Hepatocyte (in vitro differentiated cells): ENCODE measurements at regions not wholly inside any gene's neighbourhood (a gene's known extent, or its start where the extent isn't known, plus 50 kb on each side); places are given as distances from the start of the nearest gene placed in this dataset.

Experiments
- DNase-seq: peaks from one replicate; pipeline ENCODE4 v3.0.0-alpha.2; 2016; ENCODE audit warnings: low spot score
- H2AFZ ChIP-seq: fragments of 200-600 bp; sonication (generic); 2 replicates; pipeline ENCODE4 v1.6.0; 2016; ENCODE audit warnings: antibody characterized with exemption, mild to moderate bottlenecking
- H3K27ac ChIP-seq: fragments of 200-600 bp; sonication (generic); 2 replicates; pipeline ENCODE4 v1.5.1; 2016; ENCODE audit warnings: mild to moderate bottlenecking
- H3K27me3 ChIP-seq: fragments of 200-600 bp; sonication (generic); 2 replicates; pipeline ENCODE4 v1.6.1; 2016
- H3K36me3 ChIP-seq: fragments of 200-600 bp; sonication (generic); replicated peaks from 2 replicates; pipeline ENCODE4 v1.5.1; 2016; ENCODE audit warnings: low read depth; ENCODE audit not compliant: insufficient read depth
- H3K4me1 ChIP-seq: fragments of 200-600 bp; sonication (generic); 2 replicates; pipeline ENCODE4 v1.5.1; 2016; ENCODE audit warnings: mild to moderate bottlenecking, moderate library complexity; ENCODE audit not compliant: insufficient read depth
- H3K4me2 ChIP-seq: fragments of 200-600 bp; sonication (generic); 2 replicates; pipeline ENCODE4 v1.6.0; 2016
- H3K4me3 ChIP-seq: fragments of 200-600 bp; sonication (generic); 2 replicates; pipeline ENCODE4 v1.5.1; 2016; ENCODE audit warnings: mild to moderate bottlenecking
- H3K79me2 ChIP-seq: fragments of 200-600 bp; sonication (generic); 2 replicates; pipeline ENCODE4 v1.6.0; 2017; ENCODE audit warnings: mild to moderate bottlenecking
- H3K9me2 ChIP-seq: fragments of 200-600 bp; sonication (generic); replicated peaks from 2 replicates; pipeline ENCODE4 v1.6.0; 2017; ENCODE audit warnings: mild to moderate bottlenecking; ENCODE audit not compliant: insufficient read depth
- H3K9me3 ChIP-seq: fragments of 200-600 bp; sonication (generic); 2 replicates; pipeline ENCODE4 v1.5.1; 2016; ENCODE audit warnings: low read depth, mild to moderate bottlenecking
- H4K20me1 ChIP-seq: fragments of 200-600 bp; sonication (generic); 2 replicates; pipeline ENCODE4 v1.6.0; 2016; ENCODE audit warnings: mild to moderate bottlenecking; ENCODE audit not compliant: insufficient read depth, poor library complexity, severe bottlenecking
- CTCF ChIP-seq: fragments of 200-600 bp; sonication (generic); IDR thresholded peaks from 2 replicates; pipeline ENCODE4 v1.5.1; 2016; ENCODE audit warnings: antibody characterized with exemption, mild to moderate bottlenecking; ENCODE audit not compliant: poor library complexity
- EZH2 ChIP-seq: fragments of 200-600 bp; sonication (generic); IDR thresholded peaks from 2 replicates; pipeline ENCODE4 v1.6.1; 2016; ENCODE audit warnings: antibody characterized with exemption, mild to moderate bottlenecking, borderline replicate concordance
- EZH2phosphoT487 ChIP-seq: fragments of 200-600 bp; sonication (generic); IDR thresholded peaks from one replicate; pipeline ENCODE4 v1.6.1; 2018; ENCODE audit warnings: antibody characterized with exemption, mild to moderate bottlenecking, low read depth, moderate library complexity; ENCODE audit not compliant: unreplicated experiment, severe bottlenecking
- WGBS: methylation state at CpG from one replicate; pipeline ENCODE4 v1.1.6; 2016; ENCODE audit warnings: low lambda C conversion rate; ENCODE audit errors: missing lambda C conversion rate; 5-methylcytosine and 5-hydroxymethylcytosine counted together

DNA sequence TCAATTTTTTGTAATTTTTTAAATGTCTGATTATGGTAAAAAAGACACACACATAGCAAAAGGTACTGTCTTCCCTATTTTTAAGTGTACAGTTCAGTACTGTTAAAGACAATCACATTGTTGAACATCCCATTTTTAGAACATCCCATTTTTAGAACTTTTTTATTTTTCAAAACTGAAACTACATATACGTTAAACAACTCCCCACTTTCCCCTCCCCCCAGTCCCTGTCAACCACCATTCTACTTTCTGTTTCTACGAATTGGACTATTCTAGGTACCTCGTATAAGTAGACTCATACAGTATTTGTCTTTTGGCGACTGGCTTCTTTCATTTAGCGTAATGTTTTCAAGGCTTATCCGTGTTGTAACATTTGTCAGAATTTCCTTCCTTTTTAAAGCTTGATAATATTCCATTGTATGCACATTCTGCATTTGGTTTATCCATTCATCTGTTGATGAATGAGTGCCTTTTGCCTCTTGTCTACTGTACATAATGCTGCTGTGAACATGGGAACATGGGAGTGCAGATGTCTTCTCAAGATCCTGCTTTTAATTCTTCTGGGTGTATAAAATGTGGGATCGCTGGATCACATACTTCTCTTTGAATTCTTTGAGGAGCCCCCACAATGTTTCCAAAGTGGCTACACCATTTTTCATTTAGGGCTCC is 154.0 kb downstream of the PIK3R1 start:
- DNase-seq, result no peak
- H3K36me3 ChIP-seq, result no peaks in the 10 kb centered on the region
- no peaks in the 10 kb centered on the region for H3K79me2 ChIP-seq
- no peak overlapping the region for H3K4me3 ChIP-seq
- no peak for TF ChIP-seq EZH2phosphoT487
- TF ChIP-seq CTCF, result no peak
- TF ChIP-seq EZH2, result no peak
- H3K9me2 ChIP-seq, result no peaks in the 10 kb centered on the region
- 91% methylated on average over 7 of the region's 7 CpGs for WGBS
- no peaks in the 10 kb centered on the region for H3K9me3 ChIP-seq
- H2AFZ ChIP-seq, result no peak overlapping the region
- H3K4me1 ChIP-seq, result no peaks in the 10 kb centered on the region
- no peak overlapping the region for H3K27ac ChIP-seq
- H3K4me2 ChIP-seq, result no peak overlapping the region
- H3K27me3 ChIP-seq, result no peaks in the 10 kb centered on the region
- no peaks in the 10 kb centered on the region for H4K20me1 ChIP-seq

GRCh38 chr5:68370196-68370595 is 154.6 kb downstream of the PIK3R1 start:
- TF ChIP-seq CTCF (no peak), EZH2phosphoT487 (no peak), EZH2 (no peak)
- no peaks in the 10 kb centered on the region for H4K20me1 ChIP-seq
- H2AFZ ChIP-seq, result no peak overlapping the region
- 100% methylated on average over 2 of the region's 2 CpGs for WGBS
- H3K27ac ChIP-seq, result no peak overlapping the region
- no peak overlapping the region for H3K4me3 ChIP-seq
- H3K4me2 ChIP-seq, result no peak overlapping the region
- no peaks in the 10 kb centered on the region for H3K36me3 ChIP-seq
- H3K9me2 ChIP-seq, result no peaks in the 10 kb centered on the region
- H3K79me2 ChIP-seq, result no peaks in the 10 kb centered on the region
- no peak for DNase-seq
- no peaks in the 10 kb centered on the region for H3K9me3 ChIP-seq
- H3K4me1 ChIP-seq, result no peaks in the 10 kb centered on the region
- H3K27me3 ChIP-seq, result no peaks in the 10 kb centered on the region

DNA sequence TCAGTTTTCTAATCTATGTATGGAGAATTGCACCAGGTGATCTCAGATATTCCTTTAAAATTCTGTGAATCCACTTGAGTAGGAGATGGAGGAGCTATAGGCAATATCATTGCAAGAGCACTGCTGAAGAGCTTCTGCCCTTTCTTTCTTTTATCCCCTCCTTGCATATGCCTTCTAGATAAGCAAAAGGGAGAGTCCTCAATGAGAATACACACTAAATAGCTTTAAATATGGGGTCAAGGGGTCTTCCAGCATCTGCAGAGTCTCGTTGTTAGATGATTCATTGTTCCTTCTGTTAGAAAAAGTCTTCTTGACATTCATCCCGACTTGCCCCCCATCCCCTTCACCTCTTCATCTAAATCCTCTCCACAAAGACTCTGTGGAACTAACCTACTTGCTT is 156.1 kb downstream of the PIK3R1 start:
- Histone ChIP-seq H3K27ac (no peak overlapping the region), H3K4me1 (no peaks in the 10 kb centered on the region), H3K9me2 (no peaks in the 10 kb centered on the region), H2AFZ (no peak overlapping the region), H3K4me3 (no peak overlapping the region), H3K79me2 (no peaks in the 10 kb centered on the region), H3K36me3 (no peaks in the 10 kb centered on the region), H3K27me3 (no peaks in the 10 kb centered on the region), H3K9me3 (no peaks in the 10 kb centered on the region), H4K20me1 (no peaks in the 10 kb centered on the region), H3K4me2 (no peak overlapping the region)
- TF ChIP-seq CTCF, result no peak
- no peak for TF ChIP-seq EZH2phosphoT487
- no peak for TF ChIP-seq EZH2
- WGBS, result 73% methylated on average over 2 of the region's 2 CpGs
- DNase-seq, result no peak

DNA sequence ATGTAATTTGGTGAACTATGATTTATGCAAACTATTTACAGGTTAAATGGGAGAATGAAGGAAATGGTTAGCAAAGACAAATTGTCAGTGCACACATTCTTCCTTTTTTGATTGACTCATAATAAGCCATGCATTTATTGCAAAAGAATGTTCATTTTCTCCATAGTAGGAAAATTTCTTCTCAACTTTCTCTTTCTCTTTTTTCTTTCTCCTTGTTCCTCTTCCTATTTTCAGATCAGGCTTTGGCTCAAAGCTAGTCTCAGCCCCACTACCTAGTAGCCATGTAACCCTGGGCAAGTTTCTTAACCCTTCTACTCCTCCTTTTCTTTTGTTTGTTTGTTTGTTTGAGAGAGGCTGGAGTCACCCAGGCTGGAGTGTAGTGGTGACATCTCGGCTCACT is 156.6 kb downstream of the PIK3R1 start:
- no peak for TF ChIP-seq CTCF
- TF ChIP-seq EZH2phosphoT487, result no peak
- no peak for TF ChIP-seq EZH2
- no peaks in the 10 kb centered on the region for H3K9me3 ChIP-seq
- H3K9me2 ChIP-seq, result no peaks in the 10 kb centered on the region
- H3K4me3 ChIP-seq, result no peak overlapping the region
- 76% methylated on average over 1 of the region's 1 CpG for WGBS
- H3K27me3 ChIP-seq, result no peaks in the 10 kb centered on the region
- H4K20me1 ChIP-seq, result no peaks in the 10 kb centered on the region
- H3K27ac ChIP-seq, result no peak overlapping the region
- H3K79me2 ChIP-seq, result no peaks in the 10 kb centered on the region
- H3K36me3 ChIP-seq, result no peaks in the 10 kb centered on the region
- no peak overlapping the region for H2AFZ ChIP-seq
- H3K4me2 ChIP-seq, result no peak overlapping the region
- H3K4me1 ChIP-seq, result no peaks in the 10 kb centered on the region
- no peak for DNase-seq
